Endothelial cell of umbilical vein (primary cell): ENCODE measurements at regions not wholly inside any gene's neighbourhood (a gene's known extent, or its start where the extent isn't known, plus 50 kb on each side); places are given as distances from the start of the nearest gene placed in this dataset.

ENCODE experiments used
- BruUV-seq: library from RNA; stranded (reverse); fragments of 400-500 nt; replicated peaks from 2 replicates; lab custom pipeline; 2021; lab: Mats Ljungman, UMichigan
- CTCF ChIA-PET: fragments of 300-600, 350-600 bp; sonication (Branson Sonifier 250); formaldehyde crosslinking; loops from one replicate; lab custom pipeline; 2021; ENCODE audit warnings: antibody characterized with exemption, inconsistent platforms; lab: Charles Lee
- POLR2A ChIA-PET: fragments of 300-600, 350-600 bp; sonication (Branson Sonifier 250); formaldehyde crosslinking; loops from one replicate; lab custom pipeline; 2021; ENCODE audit warnings: antibody characterized with exemption, inconsistent platforms; lab: Charles Lee
- DNase-seq: peaks from one replicate; pipeline ENCODE4 v3.0.0-alpha.2; 2011; ENCODE audit warnings: low read depth, low spot score
- FAIRE-seq: peaks from 2 replicates; lab custom pipeline; 2011; peaks lifted over from hg19 to GRCh38; lab: Jason Lieb, UNC
- H2AFZ ChIP-seq: 2 replicates; pipeline ENCODE4 v1.6.0; 2012; ENCODE audit warnings: low read depth, low read length, control low read depth, inconsistent platforms
- H3K27ac ChIP-seq: 2 replicates; pipeline ENCODE4 v1.5.1; 2011; ENCODE audit warnings: low read depth, mild to moderate bottlenecking, control low read depth, low read length, moderate library complexity; ENCODE audit not compliant: insufficient read depth
- H3K27me3 ChIP-seq, 2 experiments: 2 replicates each; pipeline versions ENCODE4 v1.6.0 to v1.6.1; 2011; ENCODE audit warnings: low read length in 2 of 2, mixed read lengths in 1 of 2; ENCODE audit not compliant: control insufficient read depth in 2 of 2, insufficient read depth in 2 of 2
- H3K36me3 ChIP-seq, 2 experiments: 2 replicates in 1 of 2; 3 replicates in 1 of 2; pipeline ENCODE4 v1.5.1; 2011; ENCODE audit warnings: low read length in 2 of 2, mild to moderate bottlenecking in 1 of 2, moderate library complexity in 1 of 2; ENCODE audit not compliant: control insufficient read depth in 2 of 2, insufficient read depth in 2 of 2; ENCODE audit errors: extremely low read depth in 1 of 2
- H3K4me1 ChIP-seq: 3 replicates; pipeline ENCODE4 v1.5.1; 2011; ENCODE audit warnings: mild to moderate bottlenecking, low read length; ENCODE audit not compliant: control insufficient read depth, insufficient read depth; ENCODE audit errors: extremely low read depth
- H3K4me2 ChIP-seq: 2 replicates; pipeline ENCODE4 v1.6.1; 2011; ENCODE audit warnings: low read length, control low read depth, mixed read lengths; ENCODE audit not compliant: insufficient read depth
- H3K4me3 ChIP-seq, 3 experiments: fragments of 200-600 bp in 1 of 3; sonication (generic), shearing (Covaris generic) in 1 of 3; replicated peaks in 1 of 3; 2 replicates each; pipeline ENCODE4 v1.5.1; 2011 to 2016; ENCODE audit warnings: control low read depth in 3 of 3, low read length in 3 of 3, mild to moderate bottlenecking in 2 of 3, inconsistent platforms in 1 of 3, low read depth in 1 of 3, moderate library complexity in 1 of 3; ENCODE audit not compliant: insufficient read depth in 1 of 3
- H3K79me2 ChIP-seq: 2 replicates; pipeline ENCODE4 v1.6.0; 2012; ENCODE audit warnings: low read length, inconsistent platforms; ENCODE audit not compliant: control insufficient read depth, insufficient read depth
- H3K9ac ChIP-seq: replicated peaks from 2 replicates; pipeline ENCODE3; 2011; ENCODE audit warnings: low read length, control low read depth; ENCODE audit not compliant: insufficient read depth; ENCODE audit errors: extremely low read depth
- H3K9me1 ChIP-seq: replicated peaks from 3 replicates; pipeline ENCODE4 v1.6.0; 2011; ENCODE audit warnings: mild to moderate bottlenecking, low read length; ENCODE audit not compliant: control insufficient read depth, insufficient read depth; ENCODE audit errors: extremely low read depth
- H3K9me3 ChIP-seq: replicated peaks from 2 replicates; pipeline ENCODE4 v1.5.1; 2012; ENCODE audit warnings: low read length, inconsistent platforms; ENCODE audit not compliant: control insufficient read depth, insufficient read depth
- H4K20me1 ChIP-seq: replicated peaks from 2 replicates; pipeline ENCODE3; 2011; ENCODE audit warnings: mild to moderate bottlenecking, low read length; ENCODE audit not compliant: control insufficient read depth, insufficient read depth; ENCODE audit errors: extremely low read depth
- CTCF ChIP-seq, 2 donors: IDR thresholded peaks; 1 replicate in 1 of 2; 2 replicates in 1 of 2; pipeline ENCODE4 v1.5.1; 2011; ENCODE audit warnings: low read length in 2 of 2, mild to moderate bottlenecking in 2 of 2, moderate library complexity in 2 of 2, control low read depth in 1 of 2, inconsistent platforms in 1 of 2, low read depth in 1 of 2; ENCODE audit not compliant: insufficient read depth in 1 of 2; ENCODE audit errors: extremely low read depth in 1 of 2
- EZH2 ChIP-seq: IDR thresholded peaks from 2 replicates; pipeline ENCODE4 v1.6.1; 2012; ENCODE audit warnings: borderline replicate concordance, low read depth, mild to moderate bottlenecking, moderate library complexity, low read length, inconsistent platforms; ENCODE audit not compliant: severe bottlenecking
- FOS ChIP-seq: IDR thresholded peaks from 2 replicates; pipeline ENCODE4 v1.6.1; 2011; ENCODE audit warnings: mild to moderate bottlenecking, low read length, moderate library complexity, borderline replicate concordance; ENCODE audit not compliant: insufficient read depth
- GATA2 ChIP-seq: IDR thresholded peaks from 2 replicates; pipeline ENCODE4 v1.7.0; 2011; ENCODE audit warnings: low read depth, mild to moderate bottlenecking, moderate library complexity, mixed read lengths, low read length; ENCODE audit not compliant: insufficient read length, insufficient read depth
- JUN ChIP-seq: IDR thresholded peaks from 2 replicates; pipeline ENCODE4 v1.6.1; 2011; ENCODE audit warnings: borderline replicate concordance, low read depth; ENCODE audit not compliant: insufficient read length, insufficient read depth
- MAX ChIP-seq: IDR thresholded peaks from 2 replicates; pipeline ENCODE4 v1.6.1; 2011; ENCODE audit not compliant: insufficient read depth, insufficient read length
- MYC ChIP-seq: IDR thresholded peaks from one replicate; pipeline ENCODE4 v1.6.1; 2011; ENCODE audit warnings: mild to moderate bottlenecking, low read depth, low read length
- POLR2A ChIP-seq: IDR thresholded peaks from 2 replicates; pipeline ENCODE4 v1.6.1; 2012; ENCODE audit warnings: low read depth, mild to moderate bottlenecking, control low read depth, low read length
- POLR2AphosphoS5 ChIP-seq: IDR thresholded peaks from 2 replicates; pipeline ENCODE4 v1.6.1; 2012; ENCODE audit warnings: low read depth, mild to moderate bottlenecking, control low read depth, low read length, moderate library complexity; ENCODE audit not compliant: insufficient read depth
- dilution Hi-C: fragments of 300-500 bp; cut with MboI; formaldehyde crosslinking; loops from one replicate; pipeline ENCODE4 v1.15.0; 2019; ENCODE audit warnings: low sequenced_read_pairs; ENCODE audit not compliant: extremely low pct_ligation_motif_present
- intact Hi-C: fragments of 100-400 bp; cut with micrococcal nuclease; formaldehyde crosslinking; loops from one replicate; pipeline ENCODE4 v1.10.0; 2022

- dilution Hi-C loops (no loop called here), intact Hi-C loops (no loop called here)
- Histone ChIP-seq H3K79me2 (no peaks in the 10 kb centered on the region), H3K9ac (no peak overlapping the region), H3K4me1 (no peaks in the 10 kb centered on the region), H3K4me2 (no peak overlapping the region), H3K27ac (no peak overlapping the region), H2AFZ (no peak overlapping the region), H3K9me3 (peaks cover 2% of the 10 kb centered on the region), H4K20me1 (no peaks in the 10 kb centered on the region), H3K27me3 (no peaks in the 10 kb centered on the region), H3K4me3 (no peak overlapping the region), H3K36me3 (no peaks in the 10 kb centered on the region), H3K9me1 (no peaks in the 10 kb centered on the region)
- no peak for FAIRE-seq
- POLR2A ChIA-PET = no interaction called here
- DNase-seq = no peak
- CTCF ChIA-PET = no interaction called here
- BruUV-seq = no TSS peak
- no peak for TF ChIP-seq POLR2A
- TF ChIP-seq POLR2AphosphoS5 = no peak
- TF ChIP-seq EZH2 = no peak
- TF ChIP-seq GATA2 = no peak
- no peak for TF ChIP-seq FOS
Observed at GRCh38 chr18:43382641-43383403, 105.5 kb upstream of the SYT4 start.

GRCh38 chr18:43389163-43389562 lies 111.9 kb upstream of the SYT4 start:
- DNase-seq (no peak), FAIRE-seq (no peak)
- no peaks in the 10 kb centered on the region for H4K20me1 ChIP-seq
- BruUV-seq = no TSS peak
- intact Hi-C loops = no loop called here
- H3K4me3 ChIP-seq = no peak overlapping the region
- H2AFZ ChIP-seq = no peak overlapping the region
- TF ChIP-seq JUN (no peak), EZH2 (no peak), CTCF (IDR thresholded peaks at IDR 0.05; ENCODE audit: extremely low read depth in 1 of 2, insufficient read depth in 1 of 2, low read depth in 1 of 2, low read length in 2 of 2) (no peak), FOS (no peak), GATA2 (no peak), MAX (no peak), POLR2AphosphoS5 (no peak), POLR2A (no peak), MYC (no peak)
- no peaks in the 10 kb centered on the region for H3K4me1 ChIP-seq
- peaks cover 2% of the 10 kb centered on the region for H3K9me3 ChIP-seq
- H3K27ac ChIP-seq = no peak overlapping the region
- no peak overlapping the region for H3K9ac ChIP-seq
- ChIA-PET CTCF (no interaction called here), POLR2A (no interaction called here)
- H3K27me3 ChIP-seq = no peaks in the 10 kb centered on the region
- dilution Hi-C loops = no loop called here
- no peaks in the 10 kb centered on the region for H3K36me3 ChIP-seq
- no peaks in the 10 kb centered on the region for H3K79me2 ChIP-seq
- no peaks in the 10 kb centered on the region for H3K9me1 ChIP-seq
- H3K4me2 ChIP-seq = no peak overlapping the region
